GM12872 (cell line): ENCODE measurements at regions not wholly inside any gene's neighbourhood (a gene's known extent, or its start where the extent isn't known, plus 50 kb on each side); places are given as distances from the start of the nearest gene placed in this dataset.

Source experiments
- TF ChIP-seq, protein P1 (sequence below): IDR thresholded peaks from 3 replicates; pipeline ENCODE4 v1.5.1; 2011; ENCODE audit warnings: low read depth, mild to moderate bottlenecking, low read length, moderate library complexity; ENCODE audit not compliant: insufficient read depth

GRCh38 chr13:58827904-58828303 is 1196.4 kb downstream of the PCDH17 start:
- TF ChIP-seq, protein P1, sequence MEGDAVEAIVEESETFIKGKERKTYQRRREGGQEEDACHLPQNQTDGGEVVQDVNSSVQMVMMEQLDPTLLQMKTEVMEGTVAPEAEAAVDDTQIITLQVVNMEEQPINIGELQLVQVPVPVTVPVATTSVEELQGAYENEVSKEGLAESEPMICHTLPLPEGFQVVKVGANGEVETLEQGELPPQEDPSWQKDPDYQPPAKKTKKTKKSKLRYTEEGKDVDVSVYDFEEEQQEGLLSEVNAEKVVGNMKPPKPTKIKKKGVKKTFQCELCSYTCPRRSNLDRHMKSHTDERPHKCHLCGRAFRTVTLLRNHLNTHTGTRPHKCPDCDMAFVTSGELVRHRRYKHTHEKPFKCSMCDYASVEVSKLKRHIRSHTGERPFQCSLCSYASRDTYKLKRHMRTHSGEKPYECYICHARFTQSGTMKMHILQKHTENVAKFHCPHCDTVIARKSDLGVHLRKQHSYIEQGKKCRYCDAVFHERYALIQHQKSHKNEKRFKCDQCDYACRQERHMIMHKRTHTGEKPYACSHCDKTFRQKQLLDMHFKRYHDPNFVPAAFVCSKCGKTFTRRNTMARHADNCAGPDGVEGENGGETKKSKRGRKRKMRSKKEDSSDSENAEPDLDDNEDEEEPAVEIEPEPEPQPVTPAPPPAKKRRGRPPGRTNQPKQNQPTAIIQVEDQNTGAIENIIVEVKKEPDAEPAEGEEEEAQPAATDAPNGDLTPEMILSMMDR = no peak

GRCh38 chr13:58830841-58831240 is 1199.3 kb downstream of the PCDH17 start:
- TF ChIP-seq, protein P1 = no peak

DNA sequence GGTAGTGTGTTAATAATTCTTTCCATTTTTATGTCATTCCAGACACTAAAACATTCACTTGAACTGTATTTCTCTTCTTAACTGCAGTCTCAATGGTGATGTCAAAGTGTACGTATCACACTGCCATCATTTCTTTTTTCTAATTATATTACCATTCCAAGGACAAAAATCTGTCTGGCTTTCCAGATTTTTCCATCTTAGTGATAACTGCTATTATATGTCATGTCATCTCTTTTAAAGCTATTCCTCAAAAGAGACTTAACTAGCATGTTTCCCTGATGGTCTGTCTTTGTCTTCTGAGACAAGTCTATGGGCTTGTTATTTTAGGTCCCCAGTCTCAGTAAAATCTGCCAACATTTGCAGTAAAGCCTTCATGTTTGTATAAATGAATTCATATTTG is 1207.1 kb downstream of the PCDH17 start:
- TF ChIP-seq, protein P1 = no peak

- TF ChIP-seq, protein P1 = no peak
Observed at GRCh38 chr13:58843071-58843470, 1211.5 kb downstream of the PCDH17 start.

DNA sequence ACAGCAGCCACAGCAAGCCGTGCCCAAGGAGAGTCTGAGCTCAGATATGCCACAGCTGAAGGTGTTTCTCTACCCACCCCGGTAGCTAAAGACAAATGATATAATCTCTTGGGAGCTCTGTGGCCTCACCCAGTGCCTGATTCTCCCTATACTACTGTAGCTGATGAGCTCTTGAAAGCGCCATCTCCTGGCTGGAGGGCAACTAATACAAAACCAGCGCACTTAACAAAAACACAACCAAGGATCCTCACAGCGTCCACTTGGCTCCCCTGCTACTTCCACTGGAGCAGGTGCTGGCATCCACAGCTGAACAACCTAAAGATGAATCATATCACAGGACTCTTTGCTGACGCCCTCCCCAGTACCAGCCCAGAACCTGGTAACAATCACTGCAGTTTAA is 1212.0 kb downstream of the PCDH17 start:
- TF ChIP-seq, protein P1 = no peak

- TF ChIP-seq, protein P1 = no peak
Observed at GRCh38 chr13:58850161-58850560, 1218.6 kb downstream of the PCDH17 start.

- TF ChIP-seq, protein P1 = no peak
Observed at GRCh38 chr13:58852076-58852475, 1220.5 kb downstream of the PCDH17 start.

DNA sequence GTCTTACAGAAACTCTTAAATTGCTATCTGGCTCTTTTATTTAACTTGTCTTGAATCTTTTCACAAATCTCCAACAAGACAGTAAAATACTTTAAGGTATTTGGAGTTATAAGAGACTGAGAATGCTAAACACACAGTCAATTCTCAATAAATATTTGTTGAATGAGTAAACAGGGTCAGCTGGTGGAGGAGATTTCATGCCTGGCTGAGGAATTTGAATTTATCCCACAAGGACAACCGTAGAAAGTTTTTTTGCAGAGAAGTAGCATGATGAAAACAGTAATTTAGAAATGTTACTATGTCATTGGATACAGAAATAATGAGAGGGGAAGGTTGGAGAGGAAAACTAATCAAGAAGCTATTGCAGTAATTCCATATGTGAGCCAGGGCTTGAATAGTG is 1223.7 kb downstream of the PCDH17 start:
- TF ChIP-seq, protein P1 = no peak
